CD14-positive monocyte (primary cell): ENCODE measurements at regions not wholly inside any gene's neighbourhood (a gene's known extent, or its start where the extent isn't known, plus 50 kb on each side); places are given as distances from the start of the nearest gene placed in this dataset.
A peak's percentile ranks its signal among the peaks of the same experiment; 100 is the strongest.

ENCODE experiments used
- DNase-seq, 3 donors: peaks; one replicate each; pipeline ENCODE4 v3.0.0-alpha.2; 2011 to 2022
- H2AFZ ChIP-seq: 2 replicates; pipeline ENCODE4 v1.6.0; 2012; ENCODE audit warnings: mild to moderate bottlenecking, low read depth, low read length, inconsistent platforms; ENCODE audit not compliant: insufficient read depth, poor library complexity, severe bottlenecking
- H3K27ac ChIP-seq, 2 donors: 1 replicate in 1 of 2; 2 replicates in 1 of 2; pipeline ENCODE4 v1.5.1; 2012 to 2013; ENCODE audit warnings: low read length in 2 of 2, control low read depth in 1 of 2, inconsistent platforms in 1 of 2, low read depth in 1 of 2, mild to moderate bottlenecking in 1 of 2
- H3K27me3 ChIP-seq, 2 donors: one replicate each; pipeline versions ENCODE4 v1.6.0 to v1.6.1; 2011 to 2013; ENCODE audit warnings: low read length in 2 of 2; ENCODE audit not compliant: control insufficient read depth in 2 of 2, insufficient read depth in 2 of 2
- H3K36me3 ChIP-seq, 2 donors: replicated peaks in 1 of 2; 1 replicate in 1 of 2; 2 replicates in 1 of 2; pipeline versions ENCODE4 v1.5.1 to v1.6.1; 2012 to 2013; ENCODE audit warnings: low read length in 2 of 2, control low read depth in 1 of 2, inconsistent platforms in 1 of 2, mild to moderate bottlenecking in 1 of 2; ENCODE audit not compliant: insufficient read depth in 2 of 2, control insufficient read depth in 1 of 2
- H3K4me1 ChIP-seq, 2 donors: 1 replicate in 1 of 2; 2 replicates in 1 of 2; pipeline versions ENCODE4 v1.5.1 to v1.6.1; 2012 to 2013; ENCODE audit warnings: low read length in 2 of 2, control low read depth in 1 of 2, inconsistent platforms in 1 of 2, mild to moderate bottlenecking in 1 of 2, moderate library complexity in 1 of 2; ENCODE audit not compliant: insufficient read depth in 2 of 2, control insufficient read depth in 1 of 2
- H3K4me2 ChIP-seq: replicated peaks from 2 replicates; pipeline ENCODE3; 2012; ENCODE audit warnings: low read length, moderate library complexity, mild to moderate bottlenecking; ENCODE audit not compliant: poor library complexity, severe bottlenecking; ENCODE audit errors: extremely low read depth
- H3K4me3 ChIP-seq, 3 experiments: fragments of 200-600 bp in 1 of 3; sonication (generic) in 1 of 3; replicated peaks in 1 of 3; 1 replicate in 2 of 3; 2 replicates in 1 of 3; pipeline ENCODE4 v1.5.1; 2011 to 2013; ENCODE audit warnings: low read length in 3 of 3, mild to moderate bottlenecking in 3 of 3, control low read depth in 2 of 3, low read depth in 2 of 3, inconsistent platforms in 1 of 3, moderate library complexity in 1 of 3
- H3K79me2 ChIP-seq: 2 replicates; pipeline ENCODE4 v1.6.0; 2012; ENCODE audit warnings: mild to moderate bottlenecking, control low read depth, inconsistent platforms, low read length, moderate library complexity; ENCODE audit not compliant: insufficient read depth
- H3K9ac ChIP-seq: 2 replicates; pipeline ENCODE4 v1.6.0; 2017; ENCODE audit warnings: low read length, mild to moderate bottlenecking; ENCODE audit not compliant: insufficient read depth, poor library complexity, severe bottlenecking
- H3K9me3 ChIP-seq, 2 donors: replicated peaks in 1 of 2; 1 replicate in 1 of 2; 2 replicates in 1 of 2; pipeline versions ENCODE4 v1.5.1 to v1.6.1; 2012 to 2013; ENCODE audit warnings: low read length in 2 of 2, control low read depth in 1 of 2; ENCODE audit not compliant: control insufficient read depth in 1 of 2, insufficient read depth in 1 of 2
- H4K20me1 ChIP-seq: 2 replicates; pipeline ENCODE4 v1.6.0; 2012; ENCODE audit warnings: mild to moderate bottlenecking, low read length, control low read depth, moderate library complexity; ENCODE audit not compliant: insufficient read depth
- H3K27ac Mint-ChIP-seq, 7 donors: one replicate each; pipeline ENCODE4 v1.8.0; 2020; ENCODE audit warnings: mild to moderate bottlenecking in 7 of 7, mixed read lengths in 7 of 7, moderate library complexity in 6 of 7, inconsistent platforms in 2 of 7
- H3K27me3 Mint-ChIP-seq, 3 donors: one replicate each; pipeline ENCODE4 v1.8.0; 2021 to 2022; ENCODE audit warnings: low read depth in 3 of 3, mild to moderate bottlenecking in 3 of 3, mixed read lengths in 3 of 3, moderate library complexity in 3 of 3, inconsistent platforms in 1 of 3
- H3K36me3 Mint-ChIP-seq, 2 donors: one replicate each; pipeline ENCODE4 v1.8.0; 2020; ENCODE audit warnings: mixed read lengths in 2 of 2, inconsistent platforms in 1 of 2, mild to moderate bottlenecking in 1 of 2
- H3K4me1 Mint-ChIP-seq: one replicate; pipeline ENCODE4 v1.8.0; 2020; ENCODE audit warnings: mild to moderate bottlenecking, mixed read lengths
- H3K4me3 Mint-ChIP-seq, 2 donors: one replicate each; pipeline ENCODE4 v1.8.0; 2020; ENCODE audit warnings: mild to moderate bottlenecking in 2 of 2, mixed read lengths in 2 of 2, moderate library complexity in 1 of 2
- H3K9me3 Mint-ChIP-seq, 7 donors: one replicate each; pipeline ENCODE4 v1.8.0; 2020 to 2022; ENCODE audit warnings: mixed read lengths in 7 of 7, mild to moderate bottlenecking in 6 of 7, moderate library complexity in 6 of 7, inconsistent platforms in 2 of 7
- CTCF ChIP-seq: fragments of 200-600 bp; IDR thresholded peaks from one replicate; pipeline ENCODE4 v1.8.0; 2022; ENCODE audit warnings: antibody characterized with exemption, mild to moderate bottlenecking
- WGBS: methylation state at CpG from one replicate; pipeline ENCODE4 v1.1.5; 2013; ENCODE audit warnings: missing lambda C conversion rate; ENCODE audit not compliant: insufficient coverage; 5-methylcytosine and 5-hydroxymethylcytosine counted together
- intact Hi-C, 2 donors: fragments of 100-400 bp; cut with micrococcal nuclease; formaldehyde crosslinking; loops; one replicate each; pipeline versions ENCODE4 v1.15.0 to v1.15.1; 2023

- no peak overlapping the region for H3K27ac ChIP-seq
- no peak for TF ChIP-seq CTCF
- no peak overlapping the region for H3K4me3 Mint-ChIP-seq
- DNase-seq: no peak
- H3K4me1 ChIP-seq: peaks cover under 1 to 6% of the 10 kb centered on the region in 2 donors
- H3K4me1 Mint-ChIP-seq: peaks cover 9% of the 10 kb centered on the region
- no peak overlapping the region for H3K9ac ChIP-seq
- H3K79me2 ChIP-seq: no peaks in the 10 kb centered on the region
- H3K36me3 ChIP-seq: no peaks in the 10 kb centered on the region
- no peak overlapping the region for H3K4me2 ChIP-seq
- WGBS: no CpG with 5 or more reads among the region's 3 CpGs
- peaks cover 13 to 17% of the 10 kb centered on the region in 2 donors for H3K36me3 Mint-ChIP-seq
- peaks cover 0 to 5% (median 3%) of the 10 kb centered on the region in 3 donors for H3K27me3 Mint-ChIP-seq
- intact Hi-C loops: no loop called here
- H3K27ac Mint-ChIP-seq: no peak overlapping the region
- H4K20me1 ChIP-seq: no peaks in the 10 kb centered on the region
- peaks cover 26 to 54% (median 45%) of the 10 kb centered on the region in 7 donors for H3K9me3 Mint-ChIP-seq
- H3K4me3 ChIP-seq: no peak overlapping the region
- no peak overlapping the region for H2AFZ ChIP-seq
- H3K27me3 ChIP-seq: no peaks in the 10 kb centered on the region
- peaks cover 42 to 45% of the 10 kb centered on the region in 2 donors for H3K9me3 ChIP-seq
These were observed 225.0 kb upstream of the APCDD1 start for GRCh38 chr18:10229458-10229857.

- no peaks in the 10 kb centered on the region for H3K79me2 ChIP-seq
- H3K36me3 ChIP-seq: no peaks in the 10 kb centered on the region
- no peak overlapping the region for H3K4me3 Mint-ChIP-seq
- peak overlapping the region in 1 of 7 donors; percentile 37 for H3K27ac Mint-ChIP-seq
- peaks cover 6 to 11% of the 10 kb centered on the region in 2 donors for H3K4me1 ChIP-seq
- H3K9me3 Mint-ChIP-seq: peaks cover 24 to 49% (median 44%) of the 10 kb centered on the region in 7 donors
- intact Hi-C loops: no loop called here
- no peak overlapping the region for H3K27ac ChIP-seq
- TF ChIP-seq CTCF: no peak
- no peak overlapping the region for H3K9ac ChIP-seq
- H3K9me3 ChIP-seq: peaks cover 39% of the 10 kb centered on the region in 2 donors
- no peak overlapping the region for H3K4me3 ChIP-seq
- peaks cover 13 to 17% of the 10 kb centered on the region in 2 donors for H3K36me3 Mint-ChIP-seq
- DNase-seq: peak; percentile 25 to 53 (median 31)
- H3K4me1 Mint-ChIP-seq: peaks cover 15% of the 10 kb centered on the region
- WGBS: 100% methylated on average over 3 of the region's 3 CpGs
- no peaks in the 10 kb centered on the region for H4K20me1 ChIP-seq
- no peak overlapping the region for H2AFZ ChIP-seq
- peaks cover 0 to 5% (median 3%) of the 10 kb centered on the region in 3 donors for H3K27me3 Mint-ChIP-seq
- H3K4me2 ChIP-seq: no peak overlapping the region
- no peaks in the 10 kb centered on the region for H3K27me3 ChIP-seq
These were observed 224.4 kb upstream of the APCDD1 start for GRCh38 chr18:10230072-10230471.
